AG08395 (cell line): ENCODE measurements at regions not wholly inside any gene's neighbourhood (a gene's known extent, or its start where the extent isn't known, plus 50 kb on each side); places are given as distances from the start of the nearest gene placed in this dataset.
"Not testable (repeated sequence)": the region's sequence is repeated elsewhere in the genome, so short reads cannot be mapped to it uniquely, and the experiment has no call there.

Source experiments
- DNase-seq: peaks from one replicate; pipeline ENCODE4 v3.0.0; 2012; ENCODE audit warnings: mixed read lengths, low spot score

GRCh38 chr5:23721336-23721735 is 213.9 kb downstream of the PRDM9 start:
- no peak for DNase-seq

DNA sequence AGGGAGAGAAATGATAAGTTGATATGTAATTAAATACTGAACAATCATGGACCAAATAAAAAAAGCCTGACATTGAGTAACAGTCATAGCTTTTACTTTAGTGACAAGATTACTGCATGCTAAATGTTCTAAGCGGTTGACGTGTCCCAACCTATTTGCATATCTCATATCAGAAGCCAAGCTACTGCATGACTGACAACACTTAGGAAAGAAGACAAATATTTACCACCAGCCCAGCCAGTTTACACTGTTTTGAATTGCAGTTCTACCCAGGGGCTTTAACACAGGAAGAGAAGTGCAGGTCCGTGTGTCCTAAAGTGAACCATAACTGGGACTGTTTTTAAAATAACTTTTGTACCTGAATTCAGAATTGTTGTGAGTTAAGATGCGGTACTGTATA is 219.9 kb downstream of the PRDM9 start:
- DNase-seq: no peak

- DNase-seq: no peak
Measured at GRCh38 chr5:23730023-23730422, 222.6 kb downstream of the PRDM9 start.

DNA sequence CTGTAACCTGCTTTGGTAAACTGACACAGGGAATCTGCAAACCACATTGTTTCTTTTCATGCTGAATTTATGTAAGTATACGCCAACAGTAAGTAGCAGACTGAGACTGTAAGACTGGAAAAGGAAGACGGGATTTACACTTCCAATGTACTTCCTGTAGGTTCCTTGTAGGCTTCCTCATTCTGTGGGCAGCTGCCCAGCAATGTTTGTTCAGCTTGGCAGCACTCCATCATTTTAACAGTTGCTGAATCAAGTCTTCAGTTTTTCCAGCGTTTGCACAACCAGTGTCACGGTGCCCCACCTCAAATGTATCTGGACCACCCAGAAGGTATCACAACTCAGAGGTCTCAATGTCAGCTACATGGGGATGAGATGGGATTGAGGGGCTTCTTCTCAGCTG is 232.6 kb downstream of the PRDM9 start:
- DNase-seq: no peak

GRCh38 chr5:23742701-23743100 is 235.3 kb downstream of the PRDM9 start:
- DNase-seq: no peak

- DNase-seq: no peak
Measured at GRCh38 chr5:23755906-23756305, 248.5 kb downstream of the PRDM9 start.

GRCh38 chr5:23756779-23757178 is 249.4 kb downstream of the PRDM9 start:
- DNase-seq: no peak

- DNase-seq: no peak
Measured at GRCh38 chr5:23763170-23763569, 255.8 kb downstream of the PRDM9 start.

- DNase-seq: no peak
Measured at GRCh38 chr5:23776684-23777083, 269.3 kb downstream of the PRDM9 start.

DNA sequence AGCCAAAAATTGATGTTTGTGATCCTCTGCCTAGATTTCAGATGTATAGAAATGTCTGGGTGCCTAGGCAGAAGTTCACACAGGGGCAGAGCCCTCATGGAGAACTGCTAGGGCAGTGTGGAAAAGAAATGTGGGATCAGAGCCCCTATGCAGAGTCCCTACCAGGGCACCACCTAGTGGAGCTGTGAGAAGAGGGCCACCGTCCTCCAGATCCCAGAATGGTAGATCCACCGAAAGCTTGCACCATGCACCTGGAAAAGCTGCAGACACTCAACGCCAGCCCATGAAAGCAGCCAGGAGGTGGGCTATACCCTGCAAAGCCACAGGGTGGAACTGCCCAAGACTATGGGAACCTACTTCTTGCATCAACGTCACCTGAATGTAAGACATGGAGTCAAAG is 292.9 kb downstream of the PRDM9 start:
- not testable (repeated sequence) for DNase-seq

GRCh38 chr5:23820765-23821471 is 313.5 kb downstream of the PRDM9 start:
- DNase-seq: peak; percentile 52

DNA sequence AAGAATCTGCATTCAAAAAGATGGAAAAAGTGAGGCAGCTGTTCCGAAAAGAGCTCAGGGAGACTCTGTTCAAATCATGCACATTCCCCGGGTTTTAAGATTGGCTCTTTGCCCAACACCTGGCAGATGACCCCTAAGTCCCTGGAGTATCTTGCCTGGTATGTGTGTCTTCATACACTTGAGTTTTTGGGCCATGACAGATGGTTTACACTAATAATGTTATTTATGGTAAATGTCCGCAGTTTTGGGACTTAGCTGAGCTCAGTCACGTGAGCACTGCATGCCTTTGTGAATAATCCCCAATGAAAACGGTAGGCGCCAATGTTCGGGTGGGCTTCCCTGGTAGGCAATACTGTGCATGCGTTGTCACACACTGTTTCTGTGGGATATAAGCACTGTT is 316.1 kb downstream of the PRDM9 start:
- no peak for DNase-seq

DNA sequence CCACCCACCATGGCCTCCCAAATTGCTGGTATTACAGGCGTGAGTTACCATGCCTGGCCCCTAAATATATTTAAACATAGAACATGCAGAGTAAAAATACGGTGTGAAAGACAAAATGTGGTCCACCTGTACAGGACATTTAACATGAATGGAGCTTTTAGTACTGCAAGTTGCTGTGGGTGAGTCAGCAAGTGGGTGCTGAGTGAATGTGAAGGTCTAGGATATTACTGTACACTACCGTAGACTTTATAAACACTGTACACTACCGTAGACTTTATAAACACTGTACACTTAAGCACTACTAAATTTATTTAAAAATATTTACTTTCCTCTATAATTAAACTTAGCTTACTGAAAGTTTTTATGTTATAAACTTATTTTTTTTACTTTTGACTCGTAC is 317.8 kb downstream of the PRDM9 start:
- DNase-seq: no peak

DNA sequence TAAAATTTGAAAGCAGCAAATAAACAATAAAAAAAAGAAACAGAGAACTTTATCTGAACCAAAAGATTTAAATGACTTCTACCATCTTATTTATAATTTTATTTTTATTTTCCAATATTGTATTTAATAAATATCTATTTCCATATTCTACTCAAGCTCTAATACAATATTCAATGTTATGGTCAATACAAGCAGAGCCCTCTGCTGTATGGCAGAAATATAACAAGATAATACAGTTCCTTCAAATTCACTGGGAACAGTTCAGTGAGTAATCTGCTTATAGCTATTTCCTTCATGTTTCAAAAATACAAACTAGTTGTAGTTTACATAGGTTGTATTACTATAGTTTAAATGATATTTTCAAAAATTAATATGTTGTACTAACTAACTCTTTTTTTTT is 332.7 kb downstream of the PRDM9 start:
- DNase-seq: no peak

GRCh38 chr5:23864786-23865185 is 357.4 kb downstream of the PRDM9 start:
- no peak for DNase-seq

DNA sequence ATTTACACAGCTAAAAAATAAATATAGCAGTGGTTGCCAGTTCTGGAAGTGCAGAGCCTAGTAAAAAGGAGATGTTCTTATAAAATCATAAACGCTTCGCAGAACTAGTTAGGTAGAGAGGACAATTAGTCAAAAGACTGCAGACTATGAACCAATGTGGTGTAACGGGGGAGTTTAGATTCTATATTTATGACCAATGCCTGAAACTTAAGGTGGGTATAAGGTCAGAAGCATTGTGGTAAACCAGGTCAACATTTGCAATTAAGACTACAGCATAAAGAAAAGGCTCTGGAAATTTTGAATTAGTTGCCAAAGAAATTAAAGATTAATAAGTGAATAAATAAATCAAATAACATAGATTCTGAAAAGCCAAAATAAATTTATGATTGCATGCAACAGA is 370.4 kb downstream of the PRDM9 start:
- no peak for DNase-seq

DNA sequence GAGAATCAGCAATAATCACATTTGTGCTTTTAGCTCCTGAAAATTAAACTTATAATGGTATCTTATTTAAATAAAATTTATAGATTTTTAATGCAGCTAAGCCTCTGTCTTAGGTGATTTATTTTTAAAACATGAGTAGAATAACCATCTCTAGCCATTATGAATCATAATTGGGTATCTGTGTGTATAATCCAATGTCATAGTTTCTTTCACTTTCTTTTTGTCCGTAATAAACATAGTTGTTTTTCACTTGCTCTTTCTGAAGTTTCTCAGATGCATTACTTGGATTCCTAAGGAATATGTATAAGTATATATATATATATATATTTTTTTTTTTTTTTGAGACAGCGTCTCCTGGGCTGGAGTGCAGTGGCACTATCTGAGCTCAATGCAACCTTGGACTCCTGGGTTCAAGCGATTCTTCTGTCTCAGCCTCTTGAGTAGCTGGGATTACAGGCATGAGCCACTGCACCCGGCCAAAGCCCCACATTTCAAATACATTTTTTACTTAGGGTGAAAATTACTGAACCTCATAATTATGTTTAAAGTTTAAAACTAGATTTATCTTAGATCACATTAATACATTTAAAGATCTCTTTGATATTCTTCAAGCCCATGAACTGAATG is 377.1 kb downstream of the PRDM9 start:
- DNase-seq: no peak

- no peak for DNase-seq
Measured at GRCh38 chr5:23893561-23893960, 386.2 kb downstream of the PRDM9 start.

DNA sequence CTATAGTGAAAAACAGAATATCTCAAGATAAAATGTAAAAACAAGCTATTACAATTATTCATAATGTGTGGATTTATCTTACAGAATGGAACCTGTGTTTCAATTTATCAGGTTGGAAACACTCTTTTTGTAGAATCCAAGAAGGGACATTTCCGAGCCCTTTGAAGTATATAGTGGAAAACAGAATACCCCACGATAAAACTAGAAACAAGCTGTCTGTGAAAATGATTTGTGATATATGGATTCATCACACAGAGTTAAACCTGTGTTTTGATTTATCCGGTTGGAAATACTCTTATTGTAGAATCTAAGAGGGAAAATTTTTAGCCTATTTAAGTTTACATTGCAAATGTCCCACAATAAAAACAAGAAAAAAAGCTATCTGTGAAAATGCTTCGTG is 388.2 kb downstream of the PRDM9 start:
- no peak for DNase-seq

- no peak for DNase-seq
Measured at GRCh38 chr5:23930985-23931384, 423.6 kb downstream of the PRDM9 start.

- DNase-seq: peak; percentile 6
Measured at GRCh38 chr5:23951261-23951928, 444.0 kb downstream of the PRDM9 start.

DNA sequence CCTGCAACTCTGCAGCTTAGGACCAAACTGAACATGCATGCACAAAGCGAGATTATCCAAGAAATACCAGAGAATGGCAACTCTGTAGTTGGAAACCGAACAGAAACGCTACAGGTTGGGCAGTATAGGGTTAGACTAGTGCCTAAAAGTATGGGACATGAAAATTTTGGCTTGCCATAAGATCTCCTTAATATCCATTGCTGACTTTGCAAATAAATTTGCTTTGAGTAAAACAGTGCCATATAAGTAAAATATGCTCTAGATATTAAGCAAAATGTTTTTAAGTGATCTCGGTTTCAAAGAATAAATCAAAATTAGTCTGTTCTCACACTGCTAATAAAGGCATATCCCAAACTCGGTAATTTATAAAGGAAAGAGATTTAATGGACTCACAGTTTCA is 456.0 kb downstream of the PRDM9 start:
- no peak for DNase-seq

DNA sequence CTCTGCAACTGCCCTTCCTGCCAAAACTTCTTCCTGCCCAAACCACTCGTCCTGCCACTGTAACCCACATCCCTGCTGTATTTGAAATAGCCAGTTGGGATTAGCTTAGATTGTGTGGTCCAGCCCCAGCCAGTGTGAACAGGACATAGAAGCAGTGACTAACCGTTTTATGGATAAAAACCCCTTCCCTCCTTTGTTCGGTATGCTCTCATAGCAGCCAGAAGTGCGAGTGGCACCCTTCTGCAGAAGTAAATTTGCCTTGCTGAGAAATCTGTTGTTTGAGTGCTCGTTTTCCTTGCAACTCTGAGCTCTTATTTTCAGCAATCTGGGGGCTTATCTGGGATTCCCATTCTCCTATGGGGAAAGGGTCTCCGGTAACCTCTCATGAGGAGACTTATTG is 470.0 kb downstream of the PRDM9 start:
- DNase-seq: no peak

- DNase-seq: no peak
Measured at GRCh38 chr5:23977997-23978396, 470.6 kb downstream of the PRDM9 start.
